Spleen (tissue), 11 donors: ENCODE measurements at regions not wholly inside any gene's neighbourhood (a gene's known extent, or its start where the extent isn't known, plus 50 kb on each side); places are given as distances from the start of the nearest gene placed in this dataset.

Experiments
- DNase-seq: peaks from one replicate; pipeline ENCODE4 v3.0.0-alpha.2; 2020
- H3K27ac ChIP-seq, 8 donors: fragments of 200-600 bp; sonication (generic) in 7 of 8; 1 replicate in 4 of 8; 2 replicates in 4 of 8; pipeline versions ENCODE4 v1.5.0 to v1.8.0; 2016 to 2021; ENCODE audit warnings: inconsistent platforms in 4 of 8, mild to moderate bottlenecking in 4 of 8, moderate library complexity in 1 of 8
- H3K27me3 ChIP-seq, 7 donors: fragments of 200-600 bp; sonication (generic) in 6 of 7; replicated peaks in 1 of 7; 1 replicate in 4 of 7; 2 replicates in 3 of 7; pipeline versions ENCODE4 v1.5.0 to v1.8.0; 2016 to 2021; ENCODE audit warnings: inconsistent platforms in 3 of 7, mild to moderate bottlenecking in 1 of 7
- H3K36me3 ChIP-seq, 6 donors: fragments of 200-600 bp; sonication (generic) in 5 of 6; 1 replicate in 4 of 6; 2 replicates in 2 of 6; pipeline versions ENCODE4 v1.5.0 to v1.8.0; 2016 to 2021; ENCODE audit warnings: inconsistent platforms in 2 of 6
- H3K4me1 ChIP-seq, 6 donors: fragments of 200-600 bp; sonication (generic) in 5 of 6; 1 replicate in 3 of 6; 2 replicates in 3 of 6; pipeline versions ENCODE4 v1.5.0 to v1.8.0; 2016 to 2021; ENCODE audit warnings: inconsistent platforms in 3 of 6
- H3K4me3 ChIP-seq, 8 donors: fragments of 200-600 bp; sonication (generic) in 7 of 8; 1 replicate in 4 of 8; 2 replicates in 4 of 8; pipeline versions ENCODE4 v1.5.0 to v1.8.0; 2016 to 2021; ENCODE audit warnings: inconsistent platforms in 4 of 8, mild to moderate bottlenecking in 4 of 8, moderate library complexity in 2 of 8
- H3K9me3 ChIP-seq, 8 donors: fragments of 200-600 bp; sonication (generic) in 7 of 8; 1 replicate in 4 of 8; 2 replicates in 4 of 8; pipeline versions ENCODE4 v1.5.0 to v1.8.0; 2016 to 2021; ENCODE audit warnings: inconsistent platforms in 4 of 8
- CTCF ChIP-seq, 11 experiments: fragments of 200-600 bp in 7 of 11; fragments of 450-650 bp in 4 of 11; sonication (generic) in 4 of 11; IDR thresholded peaks in 8 of 11; conservative IDR thresholded peaks in 3 of 11; 1 replicate in 7 of 11; 2 replicates in 4 of 11; pipeline versions ENCODE4 v1.4.0 to v1.8.0; 2016 to 2021; ENCODE audit warnings: antibody characterized with exemption in 11 of 11, inconsistent platforms in 4 of 11, mild to moderate bottlenecking in 1 of 11
- POLR2A ChIP-seq, 3 donors: fragments of 450-650 bp; IDR thresholded peaks; one replicate each; pipeline ENCODE4 v1.5.1; 2017; ENCODE audit warnings: antibody characterized with exemption in 3 of 3, mild to moderate bottlenecking in 1 of 3
- POLR2AphosphoS5 ChIP-seq, 3 donors: sonication (generic); formaldehyde crosslinking; IDR thresholded peaks; one replicate each; pipeline ENCODE4 v1.5.1; 2017; ENCODE audit warnings: antibody characterized with exemption in 3 of 3
- whole genome bisulfite sequencing, 5 donors: extraction: QIAGEN DNeasy Blood & Tissue Kit in 3 of 5; methylation state at CpG; one replicate each; pipeline versions ENCODE4 v1.1.5 to v1.1.7; 2013 to 2018; 5-methylcytosine and 5-hydroxymethylcytosine counted together
- intact Hi-C: fragments of 100-400 bp; cut with DNase I; formaldehyde crosslinking; loops from one replicate; pipeline ENCODE4 v1.15.0; 2023; ENCODE audit warnings: low total_unique reads
- donor health status: healthy with polysubstance abuse.
- donor health status: DM: no; HTN: no; CAD: no; lungs with moderate emphysema.
- donor health status: DM: no; HTN: no; CAD: no.
- donor health status: Bipolar disorder and iron deficiency.
- donor health status: healthy.
- donor health status: DM: no; HTN: no; CAD: no.
- donor health status: DM: yes; HTN: yes; CAD: no.

GRCh38 chr4:8698341-8699062 lies 105.9 kb downstream of the CPZ start:
- intact Hi-C loops, result no loop called here
- DNase-seq, result peak; percentile 58
- H3K4me3 ChIP-seq, result no peak overlapping the region
- peaks cover 0 to 10% (median 0%) of the 10 kb centered on the region in 8 donors for H3K9me3 ChIP-seq
- no peaks in the 10 kb centered on the region for H3K36me3 ChIP-seq
- TF ChIP-seq POLR2AphosphoS5 (IDR thresholded peaks at IDR 0.05) (no peak), POLR2A (IDR thresholded peaks at IDR 0.05) (no peak), CTCF (IDR thresholded peaks at IDR 0.05 in 8 of 11, conservative IDR thresholded peaks at IDR 0.05 in 3 of 11) (no peak)
- H3K4me1 ChIP-seq, result no peaks in the 10 kb centered on the region
- WGBS, 5 donors, result 85 to 92% (median 89%) methylated on average over 19 to 20 of the region's 20 CpGs
- H3K27me3 ChIP-seq, result peaks cover 0 to 83% (median 3%) of the 10 kb centered on the region in 7 donors
- no peak overlapping the region for H3K27ac ChIP-seq

GRCh38 chr4:8697826-8698225 lies 105.3 kb downstream of the CPZ start:
- Histone ChIP-seq H3K9me3 (peaks cover 0 to 10% (median 0%) of the 10 kb centered on the region in 8 donors), H3K4me3 (no peak overlapping the region), H3K27me3 (peaks cover 0 to 76% (median 3%) of the 10 kb centered on the region in 7 donors), H3K27ac (no peak overlapping the region), H3K4me1 (no peaks in the 10 kb centered on the region), H3K36me3 (no peaks in the 10 kb centered on the region)
- intact Hi-C loops, result no loop called here
- TF ChIP-seq POLR2AphosphoS5 (IDR thresholded peaks at IDR 0.05) (no peak), POLR2A (IDR thresholded peaks at IDR 0.05) (no peak), CTCF (IDR thresholded peaks at IDR 0.05 in 8 of 11, conservative IDR thresholded peaks at IDR 0.05 in 3 of 11) (no peak)
- 51 to 80% (median 77%) methylated on average over 3 to 7 of the region's 7 CpGs for WGBS, 5 donors
- DNase-seq, result peak; percentile 56

- peak; percentile 56 for DNase-seq
Observed at GRCh38 chr4:8696369-8697127, 104.0 kb downstream of the CPZ start.

More at GRCh38 chr4:8696369-8697127, 104.0 kb downstream of the CPZ start:
- Histone ChIP-seq H3K27me3 (peaks cover 0 to 63% (median under 1%) of the 10 kb centered on the region in 7 donors), H3K4me3 (no peak overlapping the region), H3K4me1 (no peaks in the 10 kb centered on the region), H3K9me3 (peaks cover 0 to 10% (median 0%) of the 10 kb centered on the region in 8 donors), H3K27ac (no peak overlapping the region), H3K36me3 (no peaks in the 10 kb centered on the region)
- WGBS, 5 donors, result 70 to 83% (median 79%) methylated on average over 8 to 10 of the region's 10 CpGs
- intact Hi-C loops, result no loop called here
- TF ChIP-seq CTCF (IDR thresholded peaks at IDR 0.05 in 8 of 11, conservative IDR thresholded peaks at IDR 0.05 in 3 of 11) (no peak), POLR2AphosphoS5 (IDR thresholded peaks at IDR 0.05) (no peak)
